ENCODE measurements at regions not wholly inside any gene's neighbourhood (a gene's known extent, or its start where the extent isn't known, plus 50 kb on each side); places are given as distances from the start of the nearest gene placed in this dataset.

DNA sequence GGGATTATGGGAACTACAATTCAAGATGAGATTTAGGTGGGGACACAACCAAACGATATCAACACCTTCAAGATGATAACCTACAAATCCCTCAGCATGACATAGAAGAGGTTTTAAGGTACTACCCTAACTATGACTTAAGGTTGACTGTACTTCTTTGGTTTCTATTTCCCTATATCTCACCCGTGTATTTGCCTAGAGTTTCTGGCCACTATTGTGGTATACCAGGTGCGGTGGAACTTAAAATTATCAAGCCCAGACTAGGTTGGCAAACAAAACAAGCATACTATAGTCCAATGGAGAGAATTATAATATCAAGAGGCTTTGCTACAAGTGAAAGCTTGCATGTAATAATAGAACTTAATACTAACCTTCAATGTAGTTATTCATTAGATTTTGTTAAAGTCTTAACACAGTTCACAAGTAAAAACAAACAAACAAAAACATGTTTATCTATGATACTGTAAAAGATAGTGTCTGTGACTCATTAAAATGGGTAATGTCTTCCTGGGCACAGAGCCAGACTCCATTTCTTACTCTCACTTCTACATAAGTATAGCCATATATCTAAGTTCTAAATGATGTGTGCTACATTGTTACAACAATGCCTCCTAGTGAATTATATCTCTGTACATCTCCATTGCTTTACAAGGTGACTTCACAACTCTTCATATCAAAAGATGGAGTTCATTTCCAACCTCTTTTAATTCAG lies 479.1 kb downstream of the ZBBX start:
- Mint-ChIP-seq H3K27ac (no peak overlapping the region), H3K4me3 (no peak overlapping the region), H3K9me3 (peaks cover 8% of the 10 kb centered on the region), H3K36me3 (ENCODE audit: low read depth) (no peaks in the 10 kb centered on the region), H3K4me1 (ENCODE audit: low read depth) (no peaks in the 10 kb centered on the region), H3K27me3 (no peaks in the 10 kb centered on the region)
- CTCF ChIA-PET = no interaction called here
- POLR2A ChIA-PET = no interaction called here
- ATAC-seq (ENCODE audit: poor library complexity) = no peak
- Histone ChIP-seq H3K36me3 (ENCODE audit: insufficient read depth, low read length) (no peaks in the 10 kb centered on the region), H3K4me1 (ENCODE audit: insufficient read depth, low read length) (no peaks in the 10 kb centered on the region), H3K9me3 (ENCODE audit: control insufficient read depth in 1 of 2, insufficient read depth in 1 of 2, low read length in 2 of 2) (no peaks in the 10 kb centered on the region), H3K27me3 (ENCODE audit: control insufficient read depth in 1 of 2, insufficient read depth in 2 of 2, low read length in 2 of 2) (no peaks in the 10 kb centered on the region), H3K4me3 (ENCODE audit: low read length) (no peak overlapping the region), H3K27ac (ENCODE audit: low read depth in 1 of 2, low read length in 2 of 2) (no peak overlapping the region)
- TF ChIP-seq, protein P1, sequence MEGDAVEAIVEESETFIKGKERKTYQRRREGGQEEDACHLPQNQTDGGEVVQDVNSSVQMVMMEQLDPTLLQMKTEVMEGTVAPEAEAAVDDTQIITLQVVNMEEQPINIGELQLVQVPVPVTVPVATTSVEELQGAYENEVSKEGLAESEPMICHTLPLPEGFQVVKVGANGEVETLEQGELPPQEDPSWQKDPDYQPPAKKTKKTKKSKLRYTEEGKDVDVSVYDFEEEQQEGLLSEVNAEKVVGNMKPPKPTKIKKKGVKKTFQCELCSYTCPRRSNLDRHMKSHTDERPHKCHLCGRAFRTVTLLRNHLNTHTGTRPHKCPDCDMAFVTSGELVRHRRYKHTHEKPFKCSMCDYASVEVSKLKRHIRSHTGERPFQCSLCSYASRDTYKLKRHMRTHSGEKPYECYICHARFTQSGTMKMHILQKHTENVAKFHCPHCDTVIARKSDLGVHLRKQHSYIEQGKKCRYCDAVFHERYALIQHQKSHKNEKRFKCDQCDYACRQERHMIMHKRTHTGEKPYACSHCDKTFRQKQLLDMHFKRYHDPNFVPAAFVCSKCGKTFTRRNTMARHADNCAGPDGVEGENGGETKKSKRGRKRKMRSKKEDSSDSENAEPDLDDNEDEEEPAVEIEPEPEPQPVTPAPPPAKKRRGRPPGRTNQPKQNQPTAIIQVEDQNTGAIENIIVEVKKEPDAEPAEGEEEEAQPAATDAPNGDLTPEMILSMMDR (IDR thresholded peaks at IDR 0.05) = no peak
- intact Hi-C loops (cut with DNase I, micrococcal nuclease) = no loop called here
- DNase-seq = no peak

DNA sequence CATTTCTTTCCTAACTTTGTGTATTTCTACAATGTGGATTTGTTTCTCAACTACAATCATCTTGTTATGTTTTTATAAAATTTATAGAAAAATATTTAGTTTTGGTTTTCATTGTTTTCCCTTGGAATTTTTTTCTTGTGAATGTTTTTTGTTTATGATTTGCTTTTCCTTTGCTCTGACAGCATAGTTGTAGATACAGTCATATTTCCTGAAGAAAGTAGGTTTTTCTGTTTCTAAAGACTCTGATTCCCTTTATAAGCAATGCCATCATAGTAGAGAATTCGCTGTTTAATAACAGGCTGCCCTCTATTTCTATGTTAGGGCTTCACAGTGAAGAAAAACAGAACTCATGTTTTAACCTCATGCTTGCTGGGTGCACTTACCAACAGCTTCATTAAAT lies 482.3 kb downstream of the ZBBX start:
- no peaks in the 10 kb centered on the region for H3K9me3 ChIP-seq (ENCODE audit: control insufficient read depth in 1 of 2, insufficient read depth in 1 of 2, low read length in 2 of 2)
- H3K4me1 Mint-ChIP-seq (ENCODE audit: low read depth) = no peaks in the 10 kb centered on the region
- ChIA-PET CTCF (no interaction called here), POLR2A (no interaction called here)
- ATAC-seq (ENCODE audit: poor library complexity) (no peak), DNase-seq (no peak)
- no peak overlapping the region for H3K4me3 Mint-ChIP-seq
- H3K4me1 ChIP-seq (ENCODE audit: insufficient read depth, low read length) = no peaks in the 10 kb centered on the region
- H3K27me3 ChIP-seq (ENCODE audit: control insufficient read depth in 1 of 2, insufficient read depth in 2 of 2, low read length in 2 of 2) = no peaks in the 10 kb centered on the region
- H3K36me3 Mint-ChIP-seq (ENCODE audit: low read depth) = no peaks in the 10 kb centered on the region
- no peaks in the 10 kb centered on the region for H3K27me3 Mint-ChIP-seq
- no peaks in the 10 kb centered on the region for H3K36me3 ChIP-seq (ENCODE audit: insufficient read depth, low read length)
- H3K9me3 Mint-ChIP-seq = peaks cover 6% of the 10 kb centered on the region
- intact Hi-C loops (cut with DNase I, micrococcal nuclease) = no loop called here
- H3K27ac ChIP-seq (ENCODE audit: low read depth in 1 of 2, low read length in 2 of 2) = no peak overlapping the region
- TF ChIP-seq, protein P1 (IDR thresholded peaks at IDR 0.05) = no peak
- no peak overlapping the region for H3K4me3 ChIP-seq (ENCODE audit: low read length)
- H3K27ac Mint-ChIP-seq = no peak overlapping the region

DNA sequence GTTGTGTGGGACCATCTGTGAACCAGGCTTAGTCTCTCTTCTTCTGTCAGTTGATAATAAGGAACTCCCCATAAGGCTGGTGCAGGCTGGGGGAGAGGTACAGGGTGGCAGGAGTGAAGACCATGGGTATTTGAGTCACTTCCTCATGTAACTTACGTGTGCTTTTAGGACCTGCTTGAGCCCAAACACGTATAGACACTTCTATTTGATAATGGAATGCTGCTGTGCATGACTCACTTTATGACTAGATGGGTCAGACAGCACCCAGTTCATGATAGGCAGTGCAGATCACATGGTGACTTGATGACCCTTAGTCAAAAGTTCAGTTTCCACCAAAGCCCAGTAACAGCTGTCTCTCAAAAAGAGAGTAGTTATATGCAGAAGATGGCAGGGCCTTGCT lies 490.9 kb downstream of the ZBBX start:
- POLR2A ChIA-PET = no interaction called here
- Histone ChIP-seq H3K27me3 (ENCODE audit: control insufficient read depth in 1 of 2, insufficient read depth in 2 of 2, low read length in 2 of 2) (no peaks in the 10 kb centered on the region), H3K27ac (ENCODE audit: low read depth in 1 of 2, low read length in 2 of 2) (no peak overlapping the region), H3K4me3 (ENCODE audit: low read length) (no peak overlapping the region), H3K4me1 (ENCODE audit: insufficient read depth, low read length) (no peaks in the 10 kb centered on the region), H3K36me3 (ENCODE audit: insufficient read depth, low read length) (no peaks in the 10 kb centered on the region), H3K9me3 (ENCODE audit: control insufficient read depth in 1 of 2, insufficient read depth in 1 of 2, low read length in 2 of 2) (no peaks in the 10 kb centered on the region)
- no peaks in the 10 kb centered on the region for H3K27me3 Mint-ChIP-seq
- no peak overlapping the region for H3K4me3 Mint-ChIP-seq
- H3K36me3 Mint-ChIP-seq (ENCODE audit: low read depth) = no peaks in the 10 kb centered on the region
- ATAC-seq (ENCODE audit: poor library complexity) = no peak
- peaks cover 13% of the 10 kb centered on the region for H3K9me3 Mint-ChIP-seq
- TF ChIP-seq, protein P1 (IDR thresholded peaks at IDR 0.05) = no peak
- no peaks in the 10 kb centered on the region for H3K4me1 Mint-ChIP-seq (ENCODE audit: low read depth)
- DNase-seq = no peak
- H3K27ac Mint-ChIP-seq = no peak overlapping the region
- intact Hi-C loops (cut with DNase I, micrococcal nuclease) = no loop called here
- CTCF ChIA-PET = no interaction called here

All from CD4-positive, alpha-beta T cell (primary cell).